Neural progenitor cell (in vitro differentiated cells): ENCODE measurements at regions not wholly inside any gene's neighbourhood (a gene's known extent, or its start where the extent isn't known, plus 50 kb on each side); places are given as distances from the start of the nearest gene placed in this dataset.
A peak's percentile ranks its signal among the peaks of the same experiment; 100 is the strongest.

Source experiments
- DNase-seq: peaks from one replicate; pipeline ENCODE4 v3.0.0-alpha.2; 2016; ENCODE audit warnings: low spot score
- H2AFZ ChIP-seq: fragments of 200-600 bp; sonication (generic); replicated peaks from 2 replicates; pipeline ENCODE4 v1.6.1; 2016; ENCODE audit warnings: antibody characterized with exemption
- H3F3A ChIP-seq: fragments of 200-600 bp; sonication (generic); 2 replicates; pipeline ENCODE4 v1.6.1; 2016; ENCODE audit warnings: antibody characterized with exemption, low read depth
- H3K27ac ChIP-seq: fragments of 200-600 bp; sonication (generic); 2 replicates; pipeline ENCODE4 v1.5.1; 2016; ENCODE audit warnings: mild to moderate bottlenecking
- H3K27me3 ChIP-seq: fragments of 200-600 bp; sonication (generic); 2 replicates; pipeline ENCODE4 v1.6.1; 2016; ENCODE audit warnings: mild to moderate bottlenecking, moderate library complexity
- H3K36me3 ChIP-seq: fragments of 200-600 bp; sonication (generic); 2 replicates; pipeline ENCODE4 v1.5.1; 2016
- H3K4me1 ChIP-seq: fragments of 200-600 bp; sonication (generic); 2 replicates; pipeline ENCODE4 v1.6.1; 2016; ENCODE audit warnings: mixed run types
- H3K4me2 ChIP-seq: fragments of 200-600 bp; sonication (generic); 2 replicates; pipeline ENCODE4 v1.6.1; 2016
- H3K4me3 ChIP-seq: fragments of 200-600 bp; sonication (generic); 2 replicates; pipeline ENCODE4 v1.5.1; 2016
- H3K79me2 ChIP-seq: fragments of 200-600 bp; sonication (generic); 2 replicates; pipeline ENCODE4 v1.6.1; 2016; ENCODE audit warnings: low read depth
- H3K9ac ChIP-seq: fragments of 200-600 bp; sonication (generic); 2 replicates; pipeline ENCODE4 v1.6.1; 2016
- H3K9me3 ChIP-seq: fragments of 200-600 bp; sonication (generic); 2 replicates; pipeline ENCODE4 v1.5.1; 2016; ENCODE audit warnings: low read depth
- H4K20me1 ChIP-seq: fragments of 200-600 bp; sonication (generic); 2 replicates; pipeline ENCODE4 v1.6.1; 2016; ENCODE audit warnings: low read depth
- H3K27ac Mint-ChIP-seq: 3 replicates; pipeline ENCODE4 v1.8.0; 2021; ENCODE audit warnings: mixed read lengths
- H3K27me3 Mint-ChIP-seq: 2 replicates; pipeline ENCODE4 v1.8.0; 2022; ENCODE audit warnings: low read depth, mild to moderate bottlenecking, inconsistent platforms, moderate library complexity, mixed read lengths; ENCODE audit not compliant: insufficient read depth
- H3K36me3 Mint-ChIP-seq: 3 replicates; pipeline ENCODE4 v1.8.0; 2021; ENCODE audit warnings: mixed read lengths
- H3K4me1 Mint-ChIP-seq: 3 replicates; pipeline ENCODE4 v1.8.0; 2021; ENCODE audit warnings: mixed read lengths
- H3K4me3 Mint-ChIP-seq: 3 replicates; pipeline ENCODE4 v1.8.0; 2021; ENCODE audit warnings: mild to moderate bottlenecking, moderate library complexity, mixed read lengths
- H3K9me3 Mint-ChIP-seq: 3 replicates; pipeline ENCODE4 v1.8.0; 2020; ENCODE audit warnings: mixed read lengths
- CTCF ChIP-seq: fragments of 200-600 bp; sonication (generic); IDR thresholded peaks from 2 replicates; pipeline ENCODE4 v1.5.1; 2017; ENCODE audit warnings: antibody characterized with exemption, mild to moderate bottlenecking
- EZH2 ChIP-seq: fragments of 200-600 bp; sonication (generic); IDR thresholded peaks from 2 replicates; pipeline ENCODE4 v1.6.1; 2017; ENCODE audit warnings: antibody characterized with exemption, mild to moderate bottlenecking, moderate library complexity
- EZH2phosphoT487 ChIP-seq: fragments of 200-600 bp; sonication (generic); IDR thresholded peaks from 2 replicates; pipeline ENCODE4 v1.6.1; 2017; ENCODE audit warnings: antibody characterized with exemption

GRCh38 chr3:180306155-180306554 lies 269.4 kb upstream of the PEX5L start:
- H4K20me1 ChIP-seq = no peaks in the 10 kb centered on the region
- Mint-ChIP-seq H3K9me3 (no peaks in the 10 kb centered on the region), H3K27ac (no peak overlapping the region), H3K4me1 (no peaks in the 10 kb centered on the region), H3K36me3 (no peaks in the 10 kb centered on the region), H3K4me3 (no peak overlapping the region), H3K27me3 (no peaks in the 10 kb centered on the region)
- H3K36me3 ChIP-seq = no peaks in the 10 kb centered on the region
- H3K4me2 ChIP-seq = no peak overlapping the region
- no peaks in the 10 kb centered on the region for H3K9me3 ChIP-seq
- H3K27ac ChIP-seq = no peak overlapping the region
- no peaks in the 10 kb centered on the region for H3K27me3 ChIP-seq
- H2AFZ ChIP-seq = no peak overlapping the region
- no peak overlapping the region for H3K9ac ChIP-seq
- DNase-seq = no peak
- no peak overlapping the region for H3K4me3 ChIP-seq
- H3F3A ChIP-seq = no peaks in the 10 kb centered on the region
- H3K79me2 ChIP-seq = no peaks in the 10 kb centered on the region
- no peak for TF ChIP-seq EZH2
- TF ChIP-seq EZH2phosphoT487 = no peak
- TF ChIP-seq CTCF = no peak
- H3K4me1 ChIP-seq = no peaks in the 10 kb centered on the region

DNA sequence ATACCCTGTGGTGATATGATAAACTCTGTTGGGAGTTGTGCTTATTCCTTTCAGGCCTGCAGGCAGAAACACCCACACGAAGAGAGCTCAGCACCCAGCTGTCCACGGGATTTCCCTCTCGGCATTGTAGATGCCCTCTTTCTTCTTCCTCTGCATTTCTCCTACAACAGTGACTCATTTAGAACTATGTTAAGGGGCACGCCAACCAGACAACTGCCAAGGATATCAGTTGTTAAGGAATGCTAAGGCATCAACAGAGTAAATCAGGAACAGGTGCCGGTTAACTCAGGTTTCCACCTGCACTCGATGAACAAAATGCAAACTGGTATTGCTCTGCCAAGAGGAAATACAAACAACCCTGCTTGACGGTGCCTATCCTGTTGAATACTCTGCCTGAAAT lies 270.0 kb upstream of the PEX5L start:
- H2AFZ ChIP-seq = peak overlapping the region; percentile 28
- no peaks in the 10 kb centered on the region for H3F3A ChIP-seq
- H3K4me3 ChIP-seq = no peak overlapping the region
- H3K79me2 ChIP-seq = no peaks in the 10 kb centered on the region
- H4K20me1 ChIP-seq = no peaks in the 10 kb centered on the region
- H3K4me1 ChIP-seq = no peaks in the 10 kb centered on the region
- no peaks in the 10 kb centered on the region for H3K36me3 Mint-ChIP-seq
- no peaks in the 10 kb centered on the region for H3K27me3 Mint-ChIP-seq
- no peak overlapping the region for H3K9ac ChIP-seq
- H3K4me1 Mint-ChIP-seq = no peaks in the 10 kb centered on the region
- H3K27ac ChIP-seq = no peak overlapping the region
- no peaks in the 10 kb centered on the region for H3K27me3 ChIP-seq
- H3K27ac Mint-ChIP-seq = no peak overlapping the region
- no peaks in the 10 kb centered on the region for H3K36me3 ChIP-seq
- no peak overlapping the region for H3K4me2 ChIP-seq
- no peak for DNase-seq
- no peaks in the 10 kb centered on the region for H3K9me3 ChIP-seq
- H3K4me3 Mint-ChIP-seq = no peak overlapping the region
- TF ChIP-seq EZH2phosphoT487 = no peak
- no peak for TF ChIP-seq EZH2
- no peak for TF ChIP-seq CTCF
- no peaks in the 10 kb centered on the region for H3K9me3 Mint-ChIP-seq

- DNase-seq = no peak
- H3K4me1 Mint-ChIP-seq = peaks cover 3% of the 10 kb centered on the region
- Histone ChIP-seq H3K4me1 (no peaks in the 10 kb centered on the region), H3F3A (no peaks in the 10 kb centered on the region), H3K36me3 (no peaks in the 10 kb centered on the region), H3K9me3 (no peaks in the 10 kb centered on the region), H3K27ac (no peak overlapping the region), H4K20me1 (no peaks in the 10 kb centered on the region), H3K27me3 (no peaks in the 10 kb centered on the region), H3K79me2 (no peaks in the 10 kb centered on the region), H3K4me3 (no peak overlapping the region), H3K4me2 (no peak overlapping the region), H3K9ac (no peak overlapping the region), H2AFZ (no peak overlapping the region)
- H3K36me3 Mint-ChIP-seq = no peaks in the 10 kb centered on the region
- no peaks in the 10 kb centered on the region for H3K9me3 Mint-ChIP-seq
- no peak overlapping the region for H3K4me3 Mint-ChIP-seq
- H3K27ac Mint-ChIP-seq = no peak overlapping the region
- no peaks in the 10 kb centered on the region for H3K27me3 Mint-ChIP-seq
- no peak for TF ChIP-seq EZH2
- TF ChIP-seq EZH2phosphoT487 = no peak
- no peak for TF ChIP-seq CTCF
Measured at GRCh38 chr3:180311242-180311641, 274.5 kb upstream of the PEX5L start.

DNA sequence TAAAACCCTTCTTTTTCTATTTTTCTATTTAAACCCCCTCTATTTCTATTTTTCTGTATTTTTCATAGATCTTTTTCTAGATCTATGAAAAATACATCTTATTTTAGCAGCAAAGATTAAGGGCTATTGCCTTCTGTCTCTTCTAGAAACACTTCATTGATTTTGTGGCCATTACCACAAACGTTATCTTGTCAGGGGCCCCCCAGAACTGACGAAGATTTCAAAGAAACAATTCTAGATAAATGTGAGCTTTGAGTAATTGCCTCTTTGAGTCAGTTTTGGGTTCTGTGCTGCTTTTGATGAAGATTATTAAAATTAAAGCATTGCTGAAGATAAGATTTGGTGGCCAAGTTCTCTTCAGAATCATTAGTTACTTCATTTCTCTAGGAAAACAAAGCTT lies 279.6 kb upstream of the PEX5L start:
- no peaks in the 10 kb centered on the region for H3K27me3 ChIP-seq
- no peaks in the 10 kb centered on the region for H3K79me2 ChIP-seq
- no peaks in the 10 kb centered on the region for H3K36me3 ChIP-seq
- no peaks in the 10 kb centered on the region for H4K20me1 ChIP-seq
- H3K27ac ChIP-seq = no peak overlapping the region
- Mint-ChIP-seq H3K9me3 (no peaks in the 10 kb centered on the region), H3K4me3 (no peak overlapping the region), H3K27ac (no peak overlapping the region), H3K27me3 (no peaks in the 10 kb centered on the region), H3K4me1 (peaks cover 3% of the 10 kb centered on the region), H3K36me3 (no peaks in the 10 kb centered on the region)
- no peak overlapping the region for H3K4me2 ChIP-seq
- H3K9me3 ChIP-seq = no peaks in the 10 kb centered on the region
- H3F3A ChIP-seq = no peaks in the 10 kb centered on the region
- TF ChIP-seq CTCF (no peak), EZH2 (no peak), EZH2phosphoT487 (no peak)
- H3K4me3 ChIP-seq = no peak overlapping the region
- DNase-seq = no peak
- no peak overlapping the region for H2AFZ ChIP-seq
- no peaks in the 10 kb centered on the region for H3K4me1 ChIP-seq
- H3K9ac ChIP-seq = no peak overlapping the region
